K562 (cell line): ENCODE measurements at regions not wholly inside any gene's neighbourhood (a gene's known extent, or its start where the extent isn't known, plus 50 kb on each side); places are given as distances from the start of the nearest gene placed in this dataset.

ENCODE experiments used
- CBX1 ChIP-seq: sonication (generic); IDR thresholded peaks from 2 replicates; pipeline ENCODE4 v1.6.1; 2016; ENCODE audit warnings: antibody characterized with exemption, low read depth, mild to moderate bottlenecking
- DPF2 ChIP-seq: fragments of 450-650 bp; IDR thresholded peaks from 2 replicates; pipeline ENCODE4 v1.6.1; 2016
- ETV6 ChIP-seq, 3 experiments: fragments of 150-350 bp in 1 of 3; sonication (generic) in 1 of 3; formaldehyde crosslinking in 1 of 3; IDR thresholded peaks; 2 replicates each; pipeline versions ENCODE4 v1.6.1 to v1.8.0; 2014 to 2022; ENCODE audit warnings: borderline replicate concordance in 2 of 3, low read depth in 2 of 3, antibody characterized with exemption in 1 of 3, low read length in 1 of 3, mild to moderate bottlenecking in 1 of 3, missing genetic modification reagents in 1 of 3
- FUS ChIP-seq: fragments of 200-400 bp; formaldehyde crosslinking; optimal IDR thresholded peaks from 2 replicates; pipeline ENCODE3; 2017; ENCODE audit warnings: low read depth, low read length
- GATA2 ChIP-seq: sonication (generic); formaldehyde crosslinking; IDR thresholded peaks from 2 replicates; pipeline ENCODE4 v1.4.0; 2020; ENCODE audit warnings: mild to moderate bottlenecking, missing genetic modification reagents
- HMBOX1 ChIP-seq: sonication (generic); IDR thresholded peaks from 2 replicates; pipeline ENCODE4 v1.6.1; 2016
- L3MBTL2 ChIP-seq: fragments of 450-650 bp; IDR thresholded peaks from 2 replicates; pipeline ENCODE4 v1.6.1; 2016; ENCODE audit warnings: mild to moderate bottlenecking, moderate library complexity
- MGA ChIP-seq: fragments of 450-650 bp; IDR thresholded peaks from 2 replicates; pipeline ENCODE4 v1.6.1; 2016; ENCODE audit warnings: mild to moderate bottlenecking, moderate library complexity
- SMAD4 ChIP-seq: fragments of 250-450 bp; sonication (Bioruptor Pico); conservative IDR thresholded peaks from 2 replicates; pipeline ENCODE4 v1.8.0; 2021; ENCODE audit warnings: inconsistent platforms, mild to moderate bottlenecking, moderate library complexity
- ZBTB9 ChIP-seq: fragments of 450-650 bp; formaldehyde crosslinking; IDR thresholded peaks from 2 replicates; pipeline ENCODE4 v1.4.0; 2020; ENCODE audit warnings: mild to moderate bottlenecking, moderate library complexity
- ZNF584 ChIP-seq: fragments of 200-800 bp; sonication (Bioruptor generic); IDR thresholded peaks from 2 replicates; pipeline ENCODE4 v1.6.1; 2016; ENCODE audit warnings: low read depth, mild to moderate bottlenecking, missing genetic modification characterization, missing compliant biosample characterization
- ZNF639 ChIP-seq, 2 experiments: fragments of 200-800 bp in 1 of 2; sonication (Bioruptor generic) in 1 of 2; sonication (generic) in 1 of 2; formaldehyde crosslinking in 1 of 2; IDR thresholded peaks in 1 of 2; conservative IDR thresholded peaks in 1 of 2; 2 replicates each; pipeline versions ENCODE4 v1.5.0 to v1.6.1; 2016 to 2020; ENCODE audit warnings: missing compliant biosample characterization in 1 of 2, missing genetic modification characterization in 1 of 2, missing genetic modification reagents in 1 of 2
- ZSCAN29 ChIP-seq: fragments of 450-650 bp; IDR thresholded peaks from 2 replicates; pipeline ENCODE4 v1.6.1; 2017

- TF ChIP-seq ZBTB9 (CRISPR knock-in tag) (peak; percentile 30; the same call in 1 of the 2 replicates), DPF2 (peak; percentile 67), MGA (peak; percentile 74), ZNF584 (0 out of 2 replicates have a peak, but pooled peaks have one; percentile 44), ZNF639 (CRISPR knock-in tag; conservative IDR thresholded peaks at IDR 0.05 in 1 of 2, IDR thresholded peaks at IDR 0.05 in 1 of 2) (0 out of 4 replicates have a peak, but pooled peaks of 1 of the 2 experiments have one; percentile 24), SMAD4 (CRISPR knock-in tag) (peak; percentile 78), CBX1 (no peak), ZSCAN29 (no peak), GATA2 (peak; percentile 66), L3MBTL2 (peak; percentile 86), FUS (no peak), HMBOX1 (peak; percentile 47; the same call in 1 of the 2 replicates), ETV6 (IDR thresholded peaks at IDR 0.05; ENCODE audit: borderline replicate concordance in 1 of 2, low read depth in 2 of 2, low read length in 1 of 2) (no peak), ETV6 (CRISPR knock-in tag; IDR thresholded peaks at IDR 0.05; ENCODE audit: borderline replicate concordance) (no peak)
Measured at GRCh38 chr21:35470522-35470921, 421.4 kb upstream of the RUNX1 start (continued).
